Neural progenitor cell (in vitro differentiated cells): ENCODE measurements at regions not wholly inside any gene's neighbourhood (a gene's known extent, or its start where the extent isn't known, plus 50 kb on each side); places are given as distances from the start of the nearest gene placed in this dataset.

Experiments
- DNase-seq: peaks from one replicate; pipeline ENCODE4 v3.0.0-alpha.2; 2016; ENCODE audit warnings: low spot score
- H2AFZ ChIP-seq: fragments of 200-600 bp; sonication (generic); replicated peaks from 2 replicates; pipeline ENCODE4 v1.6.1; 2016; ENCODE audit warnings: antibody characterized with exemption
- H3F3A ChIP-seq: fragments of 200-600 bp; sonication (generic); 2 replicates; pipeline ENCODE4 v1.6.1; 2016; ENCODE audit warnings: antibody characterized with exemption, low read depth
- H3K27ac ChIP-seq: fragments of 200-600 bp; sonication (generic); 2 replicates; pipeline ENCODE4 v1.5.1; 2016; ENCODE audit warnings: mild to moderate bottlenecking
- H3K27me3 ChIP-seq: fragments of 200-600 bp; sonication (generic); 2 replicates; pipeline ENCODE4 v1.6.1; 2016; ENCODE audit warnings: mild to moderate bottlenecking, moderate library complexity
- H3K36me3 ChIP-seq: fragments of 200-600 bp; sonication (generic); 2 replicates; pipeline ENCODE4 v1.5.1; 2016
- H3K4me1 ChIP-seq: fragments of 200-600 bp; sonication (generic); 2 replicates; pipeline ENCODE4 v1.6.1; 2016; ENCODE audit warnings: mixed run types
- H3K4me2 ChIP-seq: fragments of 200-600 bp; sonication (generic); 2 replicates; pipeline ENCODE4 v1.6.1; 2016
- H3K4me3 ChIP-seq: fragments of 200-600 bp; sonication (generic); 2 replicates; pipeline ENCODE4 v1.5.1; 2016
- H3K79me2 ChIP-seq: fragments of 200-600 bp; sonication (generic); 2 replicates; pipeline ENCODE4 v1.6.1; 2016; ENCODE audit warnings: low read depth
- H3K9ac ChIP-seq: fragments of 200-600 bp; sonication (generic); 2 replicates; pipeline ENCODE4 v1.6.1; 2016
- H3K9me3 ChIP-seq: fragments of 200-600 bp; sonication (generic); 2 replicates; pipeline ENCODE4 v1.5.1; 2016; ENCODE audit warnings: low read depth
- H4K20me1 ChIP-seq: fragments of 200-600 bp; sonication (generic); 2 replicates; pipeline ENCODE4 v1.6.1; 2016; ENCODE audit warnings: low read depth
- H3K27ac Mint-ChIP-seq: 3 replicates; pipeline ENCODE4 v1.8.0; 2021; ENCODE audit warnings: mixed read lengths
- H3K27me3 Mint-ChIP-seq: 2 replicates; pipeline ENCODE4 v1.8.0; 2022; ENCODE audit warnings: low read depth, mild to moderate bottlenecking, inconsistent platforms, moderate library complexity, mixed read lengths; ENCODE audit not compliant: insufficient read depth
- H3K36me3 Mint-ChIP-seq: 3 replicates; pipeline ENCODE4 v1.8.0; 2021; ENCODE audit warnings: mixed read lengths
- H3K4me1 Mint-ChIP-seq: 3 replicates; pipeline ENCODE4 v1.8.0; 2021; ENCODE audit warnings: mixed read lengths
- H3K4me3 Mint-ChIP-seq: 3 replicates; pipeline ENCODE4 v1.8.0; 2021; ENCODE audit warnings: mild to moderate bottlenecking, moderate library complexity, mixed read lengths
- H3K9me3 Mint-ChIP-seq: 3 replicates; pipeline ENCODE4 v1.8.0; 2020; ENCODE audit warnings: mixed read lengths
- CTCF ChIP-seq: fragments of 200-600 bp; sonication (generic); IDR thresholded peaks from 2 replicates; pipeline ENCODE4 v1.5.1; 2017; ENCODE audit warnings: antibody characterized with exemption, mild to moderate bottlenecking
- EZH2 ChIP-seq: fragments of 200-600 bp; sonication (generic); IDR thresholded peaks from 2 replicates; pipeline ENCODE4 v1.6.1; 2017; ENCODE audit warnings: antibody characterized with exemption, mild to moderate bottlenecking, moderate library complexity
- EZH2phosphoT487 ChIP-seq: fragments of 200-600 bp; sonication (generic); IDR thresholded peaks from 2 replicates; pipeline ENCODE4 v1.6.1; 2017; ENCODE audit warnings: antibody characterized with exemption

GRCh38 chr1:86271046-86271445 lies 114.5 kb upstream of the COL24A1 start:
- H4K20me1 ChIP-seq = no peaks in the 10 kb centered on the region
- no peaks in the 10 kb centered on the region for H3K27me3 Mint-ChIP-seq

GRCh38 chr1:86263101-86263500 lies 106.5 kb upstream of the COL24A1 start:
- Mint-ChIP-seq H3K27ac (no peak overlapping the region), H3K9me3 (no peaks in the 10 kb centered on the region), H3K4me3 (no peak overlapping the region), H3K36me3 (no peaks in the 10 kb centered on the region), H3K27me3 (peaks cover 2% of the 10 kb centered on the region), H3K4me1 (peaks cover 10% of the 10 kb centered on the region)
- Histone ChIP-seq H3K27ac (no peak overlapping the region), H3K9ac (no peak overlapping the region), H3K4me1 (peaks cover 6% of the 10 kb centered on the region), H3K4me2 (no peak overlapping the region), H3K4me3 (no peak overlapping the region), H2AFZ (no peak overlapping the region), H3K79me2 (no peaks in the 10 kb centered on the region), H4K20me1 (no peaks in the 10 kb centered on the region), H3K9me3 (no peaks in the 10 kb centered on the region), H3K36me3 (no peaks in the 10 kb centered on the region), H3K27me3 (no peaks in the 10 kb centered on the region), H3F3A (no peaks in the 10 kb centered on the region)
- no peak for DNase-seq
- no peak for TF ChIP-seq EZH2phosphoT487
- TF ChIP-seq CTCF = no peak
- TF ChIP-seq EZH2 = no peak

More at GRCh38 chr1:86271046-86271445, 114.5 kb upstream of the COL24A1 start:
- Mint-ChIP-seq H3K4me3 (no peak overlapping the region), H3K9me3 (no peaks in the 10 kb centered on the region), H3K36me3 (no peaks in the 10 kb centered on the region), H3K27ac (no peak overlapping the region), H3K4me1 (no peaks in the 10 kb centered on the region)
- TF ChIP-seq CTCF (no peak), EZH2phosphoT487 (no peak), EZH2 (no peak)
- DNase-seq = no peak
- Histone ChIP-seq H3K27me3 (no peaks in the 10 kb centered on the region), H3K9ac (no peak overlapping the region), H2AFZ (no peak overlapping the region), H3K4me3 (no peak overlapping the region), H3K79me2 (no peaks in the 10 kb centered on the region), H3K4me2 (no peak overlapping the region), H3K36me3 (no peaks in the 10 kb centered on the region), H3F3A (no peaks in the 10 kb centered on the region), H3K27ac (no peak overlapping the region), H3K4me1 (no peaks in the 10 kb centered on the region), H3K9me3 (no peaks in the 10 kb centered on the region)

GRCh38 chr1:86260476-86260875 lies 103.9 kb upstream of the COL24A1 start:
- Mint-ChIP-seq H3K36me3 (no peaks in the 10 kb centered on the region), H3K27me3 (peaks cover 2% of the 10 kb centered on the region), H3K4me3 (no peak overlapping the region), H3K4me1 (peaks cover 9% of the 10 kb centered on the region), H3K9me3 (no peaks in the 10 kb centered on the region), H3K27ac (no peak overlapping the region)
- TF ChIP-seq EZH2phosphoT487 = no peak
- TF ChIP-seq CTCF = no peak
- no peak for TF ChIP-seq EZH2
- Histone ChIP-seq H3K4me1 (peaks cover 6% of the 10 kb centered on the region), H3K36me3 (no peaks in the 10 kb centered on the region), H3K9ac (no peak overlapping the region), H3K27me3 (no peaks in the 10 kb centered on the region), H3K4me3 (no peak overlapping the region), H3K9me3 (no peaks in the 10 kb centered on the region), H4K20me1 (no peaks in the 10 kb centered on the region), H3K79me2 (no peaks in the 10 kb centered on the region), H3F3A (no peaks in the 10 kb centered on the region), H3K4me2 (no peak overlapping the region), H3K27ac (no peak overlapping the region), H2AFZ (no peak overlapping the region)
- DNase-seq = no peak
